ENCODE measurements at regions not wholly inside any gene's neighbourhood (a gene's known extent, or its start where the extent isn't known, plus 50 kb on each side); places are given as distances from the start of the nearest gene placed in this dataset.

DNA sequence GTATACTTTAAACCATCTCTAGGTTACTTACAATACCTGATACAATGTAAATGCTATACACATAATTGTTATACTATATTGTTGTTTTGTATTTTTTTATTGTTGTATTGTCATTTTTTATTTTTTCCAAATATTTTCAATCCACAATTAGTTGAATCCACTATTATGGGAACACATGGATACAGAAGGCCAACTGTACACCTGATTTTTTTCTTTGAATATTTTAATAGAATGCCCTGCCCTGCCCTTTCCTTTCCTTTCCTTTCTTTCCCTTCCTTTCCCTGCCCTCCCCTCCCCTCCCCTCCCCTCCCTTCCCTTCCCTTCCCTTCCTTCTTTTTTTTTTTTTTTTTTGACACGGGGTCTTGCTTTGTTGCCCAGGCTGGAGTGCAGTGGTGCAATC, 120.2 kb downstream of the SLC4A3 start:
- ATAC-seq (no peak), FAIRE-seq (no peak), DNase-seq (ENCODE audit: extremely low read depth in 1 of 4, low spot score in 3 of 4) (no peak)
- in situ Hi-C loops (cut with MboI) (no loop called here), intact Hi-C loops (cut with micrococcal nuclease) (no loop called here)
- Histone ChIP-seq H4K20me1 (replicated peaks; ENCODE audit: control insufficient read depth, insufficient read depth, low read length) (no peaks in the 10 kb centered on the region), H3K4me3 (no peak overlapping the region), H3K27me3 (ENCODE audit: control insufficient read depth in 2 of 2, insufficient read depth in 2 of 2, low read length in 2 of 2) (no peaks in the 10 kb centered on the region), H3K27ac (ENCODE audit: extremely low read depth, low read depth, low read length) (no peak overlapping the region), H3K36me3 (ENCODE audit: control insufficient read depth, insufficient read depth, low read length) (no peaks in the 10 kb centered on the region), H3K79me2 (ENCODE audit: control insufficient read depth, insufficient read depth, low read length) (no peaks in the 10 kb centered on the region), H3K4me1 (replicated peaks in 1 of 2; ENCODE audit: control insufficient read depth in 2 of 2, insufficient read depth in 2 of 2, low read length in 2 of 2) (no peaks in the 10 kb centered on the region), H3K9me3 (replicated peaks; ENCODE audit: control insufficient read depth, insufficient read depth, low read depth, low read length) (no peaks in the 10 kb centered on the region), H2AFZ (ENCODE audit: low read depth, low read length) (no peak overlapping the region), H3K9me1 (ENCODE audit: control insufficient read depth, insufficient read depth, low read length) (no peaks in the 10 kb centered on the region), H3K9ac (ENCODE audit: insufficient read depth in 1 of 2, low read depth in 2 of 2, low read length in 2 of 2) (no peak overlapping the region), H3K4me2 (ENCODE audit: insufficient read depth, low read length) (no peak overlapping the region)
- CTCF ChIA-PET (ENCODE audit: low intra/inter-chr PET ratio): no interaction called here
- WGBS (ENCODE audit: insufficient coverage, low coverage, missing lambda C conversion rate): 0% methylated on average over 1 of the region's 1 CpG
- POLR2A ChIA-PET: no interaction called here
- no TSS peak for BruUV-seq (replicated peaks)
- TF ChIP-seq ZNF232 (CRISPR knock-in tag; IDR thresholded peaks at IDR 0.05): no peak
- TF ChIP-seq PRPF4 (IDR thresholded peaks at IDR 0.05; ENCODE audit: insufficient read depth, low read depth, low read length, poor library complexity, severe bottlenecking): no peak
- TF ChIP-seq BCOR (IDR thresholded peaks at IDR 0.05): no peak
- TF ChIP-seq, protein P1, sequence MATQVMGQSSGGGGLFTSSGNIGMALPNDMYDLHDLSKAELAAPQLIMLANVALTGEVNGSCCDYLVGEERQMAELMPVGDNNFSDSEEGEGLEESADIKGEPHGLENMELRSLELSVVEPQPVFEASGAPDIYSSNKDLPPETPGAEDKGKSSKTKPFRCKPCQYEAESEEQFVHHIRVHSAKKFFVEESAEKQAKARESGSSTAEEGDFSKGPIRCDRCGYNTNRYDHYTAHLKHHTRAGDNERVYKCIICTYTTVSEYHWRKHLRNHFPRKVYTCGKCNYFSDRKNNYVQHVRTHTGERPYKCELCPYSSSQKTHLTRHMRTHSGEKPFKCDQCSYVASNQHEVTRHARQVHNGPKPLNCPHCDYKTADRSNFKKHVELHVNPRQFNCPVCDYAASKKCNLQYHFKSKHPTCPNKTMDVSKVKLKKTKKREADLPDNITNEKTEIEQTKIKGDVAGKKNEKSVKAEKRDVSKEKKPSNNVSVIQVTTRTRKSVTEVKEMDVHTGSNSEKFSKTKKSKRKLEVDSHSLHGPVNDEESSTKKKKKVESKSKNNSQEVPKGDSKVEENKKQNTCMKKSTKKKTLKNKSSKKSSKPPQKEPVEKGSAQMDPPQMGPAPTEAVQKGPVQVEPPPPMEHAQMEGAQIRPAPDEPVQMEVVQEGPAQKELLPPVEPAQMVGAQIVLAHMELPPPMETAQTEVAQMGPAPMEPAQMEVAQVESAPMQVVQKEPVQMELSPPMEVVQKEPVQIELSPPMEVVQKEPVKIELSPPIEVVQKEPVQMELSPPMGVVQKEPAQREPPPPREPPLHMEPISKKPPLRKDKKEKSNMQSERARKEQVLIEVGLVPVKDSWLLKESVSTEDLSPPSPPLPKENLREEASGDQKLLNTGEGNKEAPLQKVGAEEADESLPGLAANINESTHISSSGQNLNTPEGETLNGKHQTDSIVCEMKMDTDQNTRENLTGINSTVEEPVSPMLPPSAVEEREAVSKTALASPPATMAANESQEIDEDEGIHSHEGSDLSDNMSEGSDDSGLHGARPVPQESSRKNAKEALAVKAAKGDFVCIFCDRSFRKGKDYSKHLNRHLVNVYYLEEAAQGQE (IDR thresholded peaks at IDR 0.05; ENCODE audit: borderline replicate concordance): no peak
- TF ChIP-seq, protein P1 (CRISPR knock-in tag; IDR thresholded peaks at IDR 0.05; ENCODE audit: low read depth): no peak
- TF ChIP-seq, protein P2, sequence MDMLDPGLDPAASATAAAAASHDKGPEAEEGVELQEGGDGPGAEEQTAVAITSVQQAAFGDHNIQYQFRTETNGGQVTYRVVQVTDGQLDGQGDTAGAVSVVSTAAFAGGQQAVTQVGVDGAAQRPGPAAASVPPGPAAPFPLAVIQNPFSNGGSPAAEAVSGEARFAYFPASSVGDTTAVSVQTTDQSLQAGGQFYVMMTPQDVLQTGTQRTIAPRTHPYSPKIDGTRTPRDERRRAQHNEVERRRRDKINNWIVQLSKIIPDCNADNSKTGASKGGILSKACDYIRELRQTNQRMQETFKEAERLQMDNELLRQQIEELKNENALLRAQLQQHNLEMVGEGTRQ (CRISPR knock-in tag; IDR thresholded peaks at IDR 0.05): no peak
- TF ChIP-seq TSC22D4 (tag; IDR thresholded peaks at IDR 0.05): no peak
- TF ChIP-seq JUNB (CRISPR knock-in tag; conservative IDR thresholded peaks at IDR 0.05): no peak
- no peak for TF ChIP-seq ARID1B (IDR thresholded peaks at IDR 0.05)
- no peak for TF ChIP-seq ZNF165 (CRISPR knock-in tag; IDR thresholded peaks at IDR 0.05; ENCODE audit: borderline replicate concordance)
- no peak for TF ChIP-seq MAZ (CRISPR knock-in tag; conservative IDR thresholded peaks at IDR 0.05 in 1 of 2, IDR thresholded peaks at IDR 0.05 in 1 of 2)
- no peak for TF ChIP-seq SMAD4 (CRISPR knock-in tag; conservative IDR thresholded peaks at IDR 0.05)

Measured in K562 (cell line).